GM21619 (cell line): ENCODE measurements at regions not wholly inside any gene's neighbourhood (a gene's known extent, or its start where the extent isn't known, plus 50 kb on each side); places are given as distances from the start of the nearest gene placed in this dataset.

Source experiments
- ATAC-seq: cut with Tn5 transposase; IDR thresholded peaks from one replicate; pipeline ENCODE4 v1.9.1; 2021; ENCODE audit not compliant: unreplicated experiment

DNA sequence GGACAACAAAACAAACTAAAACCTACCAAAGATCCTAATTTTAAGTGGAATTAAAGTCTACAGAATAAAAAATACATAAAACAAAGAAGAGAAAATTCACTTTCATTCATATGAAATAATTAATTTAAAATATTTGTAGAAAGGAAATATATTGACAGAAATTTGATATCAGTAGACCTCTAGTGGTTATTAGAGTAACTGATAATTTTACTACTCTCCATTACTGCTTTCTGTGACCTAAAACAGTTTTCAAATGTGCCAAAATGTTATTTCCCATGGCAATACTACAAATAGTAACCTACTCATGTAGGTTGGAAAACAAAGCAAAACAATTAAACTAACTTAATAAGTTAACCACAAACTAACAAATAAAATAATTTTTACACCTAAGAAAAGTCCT, 147.1 kb downstream of the NOL4 start:
- no peak for ATAC-seq

DNA sequence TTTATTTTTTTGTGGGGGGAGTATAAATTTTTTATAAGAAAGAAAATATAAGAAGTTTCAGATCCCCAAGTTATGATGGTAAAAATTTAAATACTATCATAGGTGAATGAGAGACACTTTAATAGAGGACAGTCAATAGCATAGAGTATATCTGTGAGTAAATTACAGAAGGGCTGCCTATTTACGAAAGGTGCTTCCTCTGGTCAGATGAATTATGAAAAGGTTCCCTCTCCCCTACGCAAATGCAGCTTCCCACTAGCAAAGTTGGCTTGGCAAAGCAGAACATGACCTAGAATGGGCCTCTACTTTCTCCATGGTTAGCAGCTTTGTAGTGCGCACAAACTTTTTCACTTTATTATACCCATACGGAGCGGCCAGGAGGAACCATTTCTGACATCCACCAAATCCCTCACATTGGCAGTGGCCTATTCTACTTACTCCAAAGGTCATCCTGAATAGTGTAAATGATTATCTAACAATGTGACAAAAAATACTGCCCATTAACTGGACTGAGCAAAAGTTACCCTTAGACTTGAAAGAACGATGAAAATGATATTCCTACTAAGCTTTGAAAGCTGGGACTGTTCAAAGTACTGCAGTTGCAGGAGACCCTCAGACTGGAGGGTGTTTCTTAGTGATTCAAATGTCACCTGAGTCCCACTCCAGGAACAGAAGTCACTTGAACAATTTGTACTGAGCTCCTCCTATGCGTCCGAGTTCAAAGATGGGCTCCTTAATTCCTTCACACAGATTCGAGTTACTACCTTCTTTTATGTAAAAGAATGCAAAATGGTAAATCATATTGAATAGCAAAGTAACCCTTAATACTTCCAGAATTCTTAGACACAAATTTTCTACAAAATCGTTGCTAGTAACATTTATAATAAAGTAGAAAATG, 148.5 kb downstream of the NOL4 start:
- ATAC-seq = no peak

- ATAC-seq = no peak
Observed at GRCh38 chr18:34061226-34061625, 163.5 kb downstream of the NOL4 start.

GRCh38 chr18:34055227-34055626, 169.5 kb downstream of the NOL4 start:
- ATAC-seq = no peak

GRCh38 chr18:34050661-34051060, 174.1 kb downstream of the NOL4 start:
- no peak for ATAC-seq

GRCh38 chr18:34049511-34049910, 175.2 kb downstream of the NOL4 start:
- ATAC-seq = no peak

- ATAC-seq = no peak
Observed at GRCh38 chr18:34048423-34048822, 176.3 kb downstream of the NOL4 start.

DNA sequence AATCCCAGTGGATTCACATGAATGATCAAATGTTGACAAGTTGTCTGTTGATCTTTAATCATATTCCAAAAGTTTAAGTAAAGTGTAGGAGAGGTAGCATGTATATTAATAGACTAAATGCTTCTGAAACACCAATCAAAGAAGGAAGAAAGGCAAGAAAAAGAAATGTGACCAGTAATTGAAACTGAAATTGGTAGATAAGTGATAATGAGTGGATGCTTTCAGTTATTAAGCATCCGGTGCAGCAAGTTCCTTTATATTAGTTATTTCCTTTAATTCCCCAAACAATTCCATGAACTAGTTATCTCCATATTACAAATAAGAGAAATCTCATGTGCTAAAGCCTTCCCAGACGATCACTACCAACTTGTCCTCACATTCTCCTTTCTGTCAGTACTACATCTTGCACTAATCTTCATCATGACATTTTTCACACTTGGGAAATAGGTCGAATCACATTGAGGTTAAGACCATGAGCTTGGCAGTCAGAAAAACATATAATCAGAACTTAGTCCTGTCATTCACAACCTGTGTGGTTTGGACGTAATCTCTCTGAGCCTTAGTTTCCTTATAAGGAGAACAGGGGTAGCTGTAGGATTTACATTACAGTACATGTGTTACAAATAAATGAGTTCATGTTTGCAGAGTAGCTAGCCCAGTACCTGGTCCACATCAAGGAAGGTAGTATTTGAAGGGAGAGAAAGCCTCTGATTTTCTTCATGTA, 182.1 kb downstream of the NOL4 start:
- no peak for ATAC-seq

DNA sequence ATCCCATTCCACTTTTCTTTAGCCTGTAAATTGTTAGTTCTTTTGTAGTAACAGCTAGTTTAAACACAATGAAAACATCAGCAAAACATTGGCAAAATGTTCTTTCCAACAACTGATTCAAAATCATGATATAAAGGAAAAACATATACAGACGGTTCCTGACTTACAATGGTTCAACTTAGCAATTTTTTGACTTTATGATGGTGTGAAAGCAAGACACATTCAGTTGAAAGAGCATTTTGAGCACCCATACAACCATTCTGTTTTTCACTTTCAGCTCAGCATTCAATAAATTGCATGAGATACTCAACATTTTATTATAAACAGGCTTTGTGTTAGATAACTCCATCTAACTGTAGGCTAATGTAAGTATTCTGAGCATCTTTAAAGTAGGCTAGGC, 185.1 kb downstream of the NOL4 start:
- no peak for ATAC-seq

- ATAC-seq = no peak
Observed at GRCh38 chr18:34039201-34039600, 185.5 kb downstream of the NOL4 start.

DNA sequence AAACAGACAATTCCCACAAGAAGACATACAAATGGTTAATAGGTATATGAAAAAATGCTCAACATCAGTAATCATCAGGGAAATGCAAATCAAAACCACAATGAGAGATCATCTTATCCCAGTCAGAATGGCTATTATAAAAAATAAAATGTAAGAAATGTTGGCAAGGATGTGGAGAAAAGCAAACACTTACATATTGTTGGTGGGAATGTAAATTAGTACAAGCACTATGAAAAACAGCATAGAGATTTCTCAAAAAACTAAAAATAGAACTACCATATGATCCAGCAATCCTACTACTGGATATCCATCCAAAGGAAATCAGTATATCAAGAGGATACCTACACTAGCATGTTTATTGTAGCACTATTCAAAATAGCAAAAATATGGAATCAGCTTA, 186.6 kb downstream of the NOL4 start:
- no peak for ATAC-seq

- ATAC-seq = no peak
Observed at GRCh38 chr18:34033968-34034367, 190.7 kb downstream of the NOL4 start.

DNA sequence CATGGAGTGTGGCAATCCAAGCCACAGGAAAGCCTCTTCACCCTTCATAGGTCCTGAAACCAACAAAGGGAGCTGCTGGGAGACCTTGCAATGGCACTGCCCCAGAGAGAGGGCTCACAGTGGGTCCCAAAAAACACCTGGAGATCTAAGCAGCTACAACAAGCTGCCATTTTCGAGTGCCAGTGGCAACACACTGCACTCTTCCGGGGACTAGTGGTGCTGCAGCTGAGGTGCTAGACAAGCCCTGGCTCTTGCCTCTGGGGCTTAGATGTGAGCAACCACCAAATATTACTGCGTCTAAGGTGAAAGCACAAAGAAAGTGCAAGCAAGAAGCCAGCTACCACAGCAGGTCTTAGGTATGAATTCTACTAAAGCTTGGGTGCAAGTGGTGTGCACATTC, 192.9 kb downstream of the NOL4 start:
- ATAC-seq = no peak

- ATAC-seq = no peak
Observed at GRCh38 chr18:34028324-34028723, 196.4 kb downstream of the NOL4 start.

DNA sequence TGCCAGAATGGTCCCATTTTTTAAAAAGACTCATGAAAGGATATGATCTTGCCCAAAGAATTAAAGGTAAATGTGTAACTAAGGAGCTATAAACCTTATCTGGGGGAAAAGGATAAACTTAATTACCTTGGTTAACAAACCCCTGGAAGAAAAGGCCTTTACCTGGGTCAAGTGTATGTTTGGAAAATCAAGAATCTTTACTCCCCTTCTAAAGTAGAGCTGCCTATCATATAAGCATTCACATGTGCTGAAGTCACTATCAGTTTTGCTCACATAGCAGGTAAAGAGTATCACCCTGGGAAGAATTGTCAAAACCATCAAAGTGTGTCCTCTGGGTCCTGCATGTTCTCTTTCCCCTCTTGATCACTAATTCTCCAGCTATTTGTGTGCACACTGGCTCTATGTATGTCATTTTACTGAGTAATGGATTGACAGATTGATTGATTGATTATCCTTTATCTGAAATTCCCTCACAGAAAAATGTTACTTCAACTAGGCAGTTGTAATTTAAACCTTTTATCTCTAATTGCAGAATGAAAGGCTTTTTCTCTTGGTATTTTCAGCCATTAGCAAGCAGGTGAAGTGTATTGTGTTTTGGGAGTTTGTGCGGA, 199.4 kb downstream of the NOL4 start:
- no peak for ATAC-seq

- no peak for ATAC-seq
Observed at GRCh38 chr18:34023471-34023870, 201.2 kb downstream of the NOL4 start.

DNA sequence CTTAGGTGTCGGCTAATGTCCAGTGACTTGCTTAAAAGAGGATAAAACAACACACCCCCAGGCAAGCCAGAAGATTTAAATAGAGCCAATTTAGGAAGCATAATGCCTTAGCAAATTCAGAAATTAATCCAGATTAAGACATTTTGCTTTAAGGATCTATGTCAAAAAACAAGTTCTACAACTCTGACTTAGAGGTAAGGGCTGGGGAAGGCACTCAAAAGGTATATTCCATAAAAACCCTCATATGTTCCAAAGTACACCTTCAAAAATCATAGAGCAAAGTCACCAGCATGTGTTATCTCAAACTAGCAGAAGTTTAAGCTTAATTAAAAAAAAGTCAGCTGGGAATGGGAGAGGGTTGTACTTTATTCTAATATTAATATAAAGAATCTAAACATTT, 206.4 kb downstream of the NOL4 start:
- ATAC-seq = no peak

DNA sequence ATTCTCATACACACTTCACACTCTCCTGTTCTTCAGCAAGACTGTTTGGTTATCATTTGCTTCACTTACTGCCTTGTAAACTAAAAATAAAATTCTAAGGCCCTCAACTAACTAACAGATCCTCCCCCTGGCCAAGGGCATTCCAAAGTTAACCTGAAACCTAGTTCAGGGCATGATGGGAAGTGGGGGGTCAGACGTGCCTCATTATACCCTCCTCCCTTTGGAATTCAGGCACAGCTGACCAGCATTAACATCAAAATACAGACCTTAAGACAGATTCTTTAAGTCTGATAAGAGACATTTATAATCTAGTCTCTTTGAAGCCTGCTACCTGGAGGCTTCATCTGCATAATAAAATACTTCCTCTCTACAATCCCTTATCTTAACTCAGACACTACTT, 221.0 kb downstream of the NOL4 start:
- no peak for ATAC-seq

- ATAC-seq = no peak
Observed at GRCh38 chr18:34002130-34002529, 222.6 kb downstream of the NOL4 start.

DNA sequence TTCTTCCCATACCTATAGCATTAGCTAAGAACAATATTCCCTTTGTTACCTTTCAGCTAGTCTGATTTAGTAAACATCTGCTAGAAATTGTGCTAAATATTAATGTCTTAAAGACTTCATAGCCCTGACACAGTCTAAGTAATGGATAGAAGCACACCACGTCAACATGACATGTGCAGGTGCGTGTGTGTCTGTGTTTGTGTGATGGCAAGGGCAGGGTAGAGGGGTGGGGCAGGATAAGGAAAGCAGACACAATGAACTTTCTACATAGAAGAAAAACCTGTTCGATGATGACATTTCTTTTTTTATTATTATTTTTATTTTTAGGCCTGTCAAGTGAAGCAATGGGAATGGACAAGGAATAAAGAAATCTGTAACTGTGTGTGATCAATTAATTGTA, 223.3 kb downstream of the NOL4 start:
- no peak for ATAC-seq

GRCh38 chr18:33987206-33987605, 237.5 kb downstream of the NOL4 start:
- ATAC-seq = no peak

DNA sequence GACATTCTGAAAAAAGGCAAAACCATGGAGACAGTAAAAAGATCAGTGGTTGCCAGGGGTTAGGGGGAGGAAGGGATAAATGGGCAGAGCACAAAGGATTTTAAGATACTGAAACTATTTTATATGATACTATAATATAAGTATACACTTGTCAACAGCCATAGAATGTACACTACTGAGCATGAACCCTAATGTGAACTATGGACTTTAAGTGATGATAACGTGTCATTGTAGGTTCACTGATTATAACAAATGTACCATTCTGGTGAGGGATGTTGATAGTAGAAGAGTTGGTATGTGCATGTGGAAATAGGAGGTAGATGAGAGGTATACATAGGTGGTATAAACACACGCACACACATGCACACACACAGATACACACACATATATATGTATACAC, 241.6 kb downstream of the NOL4 start:
- no peak for ATAC-seq
